GM12874 (cell line): ENCODE measurements at regions not wholly inside any gene's neighbourhood (a gene's known extent, or its start where the extent isn't known, plus 50 kb on each side); places are given as distances from the start of the nearest gene placed in this dataset.
A peak's percentile ranks its signal among the peaks of the same experiment; 100 is the strongest.

Experiments
- TF ChIP-seq, protein P1 (sequence below): IDR thresholded peaks from 2 replicates; pipeline ENCODE4 v1.5.1; 2011; ENCODE audit warnings: low read depth, mild to moderate bottlenecking, control low read depth, low read length, moderate library complexity; ENCODE audit not compliant: insufficient read depth

DNA sequence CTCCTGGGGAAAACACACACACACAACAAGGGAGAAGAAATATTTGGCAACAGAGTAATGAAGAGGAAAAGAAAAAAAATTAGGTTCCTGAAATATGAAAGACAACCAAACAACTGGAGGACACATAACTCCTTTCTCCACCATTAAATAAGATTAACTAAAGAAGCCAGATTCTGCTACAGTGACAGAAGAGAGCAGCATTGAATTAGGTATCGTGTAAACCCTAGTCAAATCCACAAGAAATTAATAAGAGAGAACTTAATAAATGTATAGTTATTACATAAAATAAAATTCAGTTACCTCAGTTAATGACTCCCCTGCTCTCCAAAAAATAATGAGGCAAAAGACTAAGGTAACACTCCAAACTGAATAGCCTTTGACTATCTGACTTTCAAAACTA lies 306.7 kb downstream of the CRPPA start:
- TF ChIP-seq, protein P1, sequence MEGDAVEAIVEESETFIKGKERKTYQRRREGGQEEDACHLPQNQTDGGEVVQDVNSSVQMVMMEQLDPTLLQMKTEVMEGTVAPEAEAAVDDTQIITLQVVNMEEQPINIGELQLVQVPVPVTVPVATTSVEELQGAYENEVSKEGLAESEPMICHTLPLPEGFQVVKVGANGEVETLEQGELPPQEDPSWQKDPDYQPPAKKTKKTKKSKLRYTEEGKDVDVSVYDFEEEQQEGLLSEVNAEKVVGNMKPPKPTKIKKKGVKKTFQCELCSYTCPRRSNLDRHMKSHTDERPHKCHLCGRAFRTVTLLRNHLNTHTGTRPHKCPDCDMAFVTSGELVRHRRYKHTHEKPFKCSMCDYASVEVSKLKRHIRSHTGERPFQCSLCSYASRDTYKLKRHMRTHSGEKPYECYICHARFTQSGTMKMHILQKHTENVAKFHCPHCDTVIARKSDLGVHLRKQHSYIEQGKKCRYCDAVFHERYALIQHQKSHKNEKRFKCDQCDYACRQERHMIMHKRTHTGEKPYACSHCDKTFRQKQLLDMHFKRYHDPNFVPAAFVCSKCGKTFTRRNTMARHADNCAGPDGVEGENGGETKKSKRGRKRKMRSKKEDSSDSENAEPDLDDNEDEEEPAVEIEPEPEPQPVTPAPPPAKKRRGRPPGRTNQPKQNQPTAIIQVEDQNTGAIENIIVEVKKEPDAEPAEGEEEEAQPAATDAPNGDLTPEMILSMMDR: no peak

DNA sequence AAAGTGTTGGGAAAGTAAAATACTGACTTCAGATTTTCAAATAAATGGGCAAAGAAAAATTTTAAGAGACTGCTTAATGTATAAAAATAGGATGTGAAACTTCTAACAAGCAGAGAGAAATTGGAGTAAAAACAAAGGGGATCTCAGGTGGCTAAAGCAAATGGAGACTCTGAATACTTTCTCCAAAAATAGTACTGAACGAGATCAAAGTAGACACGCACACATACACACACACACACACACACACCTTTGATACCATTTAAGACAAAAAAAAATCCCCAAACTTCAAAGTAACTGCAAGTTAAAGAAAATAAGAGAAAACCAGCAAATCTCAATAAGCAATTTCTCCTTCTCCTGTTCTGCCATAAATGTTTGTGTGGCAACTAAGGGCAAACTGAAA lies 307.3 kb downstream of the CRPPA start:
- TF ChIP-seq, protein P1: no peak

DNA sequence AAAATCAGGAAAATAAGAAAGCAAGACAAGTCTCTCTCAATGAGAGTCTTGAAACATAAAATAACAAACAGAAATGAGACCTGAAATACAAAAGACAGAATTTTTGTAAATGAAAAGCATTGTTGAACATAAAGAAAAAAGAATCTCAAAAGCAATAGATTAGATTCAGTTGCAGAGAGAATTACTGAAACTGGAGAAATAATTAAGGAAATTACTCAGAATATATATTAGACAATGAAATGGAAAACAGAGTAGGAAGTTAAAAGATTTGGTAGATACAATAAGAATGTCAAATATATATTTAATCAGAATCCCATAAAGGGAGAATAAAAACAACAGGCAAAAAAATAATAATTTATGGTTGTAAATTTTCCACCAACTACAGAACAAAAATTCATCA lies 308.3 kb downstream of the CRPPA start:
- TF ChIP-seq, protein P1: no peak

DNA sequence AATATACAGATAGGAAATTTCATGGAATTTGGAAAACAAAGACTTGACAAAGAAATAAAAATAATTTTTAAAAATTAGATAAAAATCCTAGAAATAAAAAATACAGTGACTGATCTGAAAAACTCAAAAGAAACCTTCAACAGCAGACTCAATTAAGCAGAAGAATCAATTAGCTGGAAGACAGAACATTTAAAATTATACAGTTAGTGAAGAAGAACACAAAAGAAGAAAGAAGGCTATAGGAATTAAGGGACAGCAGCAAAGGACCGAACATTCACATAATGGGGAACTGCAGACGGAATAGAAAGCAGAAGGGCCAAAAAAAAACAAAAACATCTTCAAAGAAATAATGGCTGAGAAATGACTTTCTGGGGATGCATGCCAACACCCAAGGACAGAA lies 314.5 kb downstream of the CRPPA start:
- TF ChIP-seq, protein P1: no peak

DNA sequence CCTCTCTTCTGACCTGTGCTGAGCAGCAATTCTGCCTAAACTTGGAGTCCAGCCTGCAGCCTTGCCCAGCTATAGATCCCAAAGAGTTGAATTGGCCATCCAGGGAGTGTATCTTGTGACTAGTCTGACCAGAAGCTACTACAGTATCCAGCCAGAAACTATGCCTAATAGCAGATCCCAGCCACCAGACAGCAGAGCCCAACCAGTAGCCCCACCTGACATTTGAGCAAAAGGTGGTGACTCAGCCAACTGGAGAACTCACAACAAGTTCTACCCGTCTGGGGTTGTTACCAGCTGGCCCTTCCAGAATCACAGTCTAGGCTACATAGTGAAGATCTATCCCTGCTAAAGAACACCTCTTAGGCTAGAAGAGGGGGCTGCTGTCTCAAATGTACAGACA lies 315.0 kb downstream of the CRPPA start:
- TF ChIP-seq, protein P1: no peak

DNA sequence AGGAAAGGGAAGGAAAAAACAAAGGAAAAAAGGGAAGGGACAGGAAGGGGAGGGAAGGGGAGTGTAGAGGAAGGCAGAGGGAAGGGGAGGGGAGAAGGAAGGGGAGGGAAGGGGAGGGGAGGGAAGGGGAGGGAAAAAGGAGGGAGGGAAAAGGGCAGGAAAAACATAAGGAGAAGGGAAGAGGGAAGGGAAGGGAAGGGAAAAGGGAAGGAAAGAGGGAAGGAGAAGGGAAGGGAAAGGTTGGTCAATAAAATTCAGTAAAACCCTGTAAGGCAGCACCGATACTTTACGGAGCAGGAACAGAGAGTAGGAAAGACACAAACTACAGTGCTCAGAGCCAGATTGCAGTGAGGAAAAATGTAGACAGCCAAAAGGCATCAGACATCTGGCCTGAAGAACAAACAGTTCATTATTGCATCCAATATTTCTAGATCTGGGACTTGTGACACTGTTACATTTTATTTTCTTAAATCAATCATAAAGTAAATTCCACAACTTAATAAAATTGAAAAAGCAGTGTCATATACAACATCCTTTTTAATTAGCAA lies 322.0 kb downstream of the CRPPA start:
- TF ChIP-seq, protein P1: no peak

DNA sequence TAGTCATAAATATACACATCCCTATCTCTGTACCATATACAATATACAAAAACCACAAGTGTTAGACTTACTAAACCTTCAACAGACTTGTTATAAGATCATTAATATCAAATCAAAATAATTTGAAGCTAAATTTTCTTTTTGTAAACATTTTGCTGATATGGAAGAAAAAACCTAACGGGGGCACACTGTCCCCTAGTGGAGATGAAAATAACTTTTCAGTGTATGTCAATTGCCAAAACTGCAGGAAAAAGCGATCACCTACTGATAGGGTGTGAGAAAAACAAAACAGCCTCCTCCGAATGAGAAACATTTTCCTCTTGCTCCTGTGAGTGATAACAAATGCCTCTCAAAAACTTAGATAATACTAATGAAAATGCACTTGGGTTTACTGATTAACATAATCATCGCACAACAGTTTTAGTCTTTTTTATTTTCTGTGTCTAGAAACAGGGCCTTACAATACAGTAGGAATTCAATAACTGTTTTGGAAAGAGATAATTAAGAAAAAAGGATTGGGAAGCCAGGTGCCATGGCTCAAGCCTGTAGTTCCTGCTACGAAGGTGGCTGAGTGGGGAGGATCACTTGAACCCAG lies 322.7 kb downstream of the CRPPA start:
- TF ChIP-seq, protein P1: peak; percentile 44; the same call in 1 of the 2 replicates
